ENCODE measurements at regions not wholly inside any gene's neighbourhood (a gene's known extent, or its start where the extent isn't known, plus 50 kb on each side); places are given as distances from the start of the nearest gene placed in this dataset.

DNA sequence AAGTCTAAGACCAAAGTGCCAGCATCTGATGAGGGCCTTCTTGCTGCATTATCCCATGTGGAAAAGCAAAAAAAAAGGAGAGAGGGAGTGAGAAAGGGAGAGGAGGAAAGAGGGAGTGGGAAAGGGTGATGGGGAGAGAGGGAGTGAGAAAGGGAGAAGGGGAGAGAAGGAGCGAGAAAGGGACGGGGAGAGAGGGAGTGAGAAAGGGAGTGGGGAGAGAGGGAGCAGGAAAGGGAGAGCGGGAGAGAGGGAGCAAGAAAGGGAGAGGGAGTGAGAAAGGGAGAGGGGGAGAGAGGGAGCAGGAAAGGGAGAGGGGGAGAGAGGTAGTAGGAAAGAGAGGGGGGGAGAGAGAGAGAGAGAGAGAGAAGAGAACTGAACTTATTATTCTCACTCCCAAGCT is 241.1 kb upstream of the RIMS1 start:
- H3K27me3 ChIP-seq = no peaks in the 10 kb centered on the region
- intact Hi-C loops (cut with DNase I; ENCODE audit: low total_unique reads) = no loop called here
- no peak for DNase-seq
- no peaks in the 10 kb centered on the region for H3K36me3 ChIP-seq (ENCODE audit: low read depth, missing control alignments)
- TF ChIP-seq, protein P1, sequence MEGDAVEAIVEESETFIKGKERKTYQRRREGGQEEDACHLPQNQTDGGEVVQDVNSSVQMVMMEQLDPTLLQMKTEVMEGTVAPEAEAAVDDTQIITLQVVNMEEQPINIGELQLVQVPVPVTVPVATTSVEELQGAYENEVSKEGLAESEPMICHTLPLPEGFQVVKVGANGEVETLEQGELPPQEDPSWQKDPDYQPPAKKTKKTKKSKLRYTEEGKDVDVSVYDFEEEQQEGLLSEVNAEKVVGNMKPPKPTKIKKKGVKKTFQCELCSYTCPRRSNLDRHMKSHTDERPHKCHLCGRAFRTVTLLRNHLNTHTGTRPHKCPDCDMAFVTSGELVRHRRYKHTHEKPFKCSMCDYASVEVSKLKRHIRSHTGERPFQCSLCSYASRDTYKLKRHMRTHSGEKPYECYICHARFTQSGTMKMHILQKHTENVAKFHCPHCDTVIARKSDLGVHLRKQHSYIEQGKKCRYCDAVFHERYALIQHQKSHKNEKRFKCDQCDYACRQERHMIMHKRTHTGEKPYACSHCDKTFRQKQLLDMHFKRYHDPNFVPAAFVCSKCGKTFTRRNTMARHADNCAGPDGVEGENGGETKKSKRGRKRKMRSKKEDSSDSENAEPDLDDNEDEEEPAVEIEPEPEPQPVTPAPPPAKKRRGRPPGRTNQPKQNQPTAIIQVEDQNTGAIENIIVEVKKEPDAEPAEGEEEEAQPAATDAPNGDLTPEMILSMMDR (IDR thresholded peaks at IDR 0.05) = no peak
- TF ChIP-seq POLR2A (IDR thresholded peaks at IDR 0.05) = no peak
- no peaks in the 10 kb centered on the region for H3K4me1 ChIP-seq
- H3K27ac ChIP-seq = no peak overlapping the region
- H3K9me3 ChIP-seq = no peaks in the 10 kb centered on the region
- 88 to 93% methylated on average over 2 to 3 of the region's 3 CpGs for WGBS, 2 donors
- no peak overlapping the region for H3K4me3 ChIP-seq

DNA sequence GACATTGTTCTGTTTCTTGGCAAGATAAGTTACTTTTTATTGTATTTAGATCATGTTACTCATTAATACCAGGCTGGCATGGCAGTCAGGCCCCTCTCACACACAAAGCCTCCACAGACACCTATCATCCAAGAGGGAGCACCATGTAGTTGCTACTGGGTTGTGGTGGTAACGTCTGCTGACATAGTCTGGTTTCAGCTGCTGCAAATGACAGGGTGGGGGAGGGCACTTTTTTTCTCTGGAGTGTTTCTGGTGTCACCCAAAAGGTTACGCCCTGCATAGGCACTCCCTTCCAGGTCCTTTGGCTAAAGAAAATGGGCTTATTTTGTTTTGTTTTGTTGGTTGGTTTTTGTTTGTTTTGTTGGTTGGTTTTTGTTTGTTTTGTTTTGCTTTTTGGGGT is 236.4 kb upstream of the RIMS1 start:
- no peaks in the 10 kb centered on the region for H3K27me3 ChIP-seq
- no peaks in the 10 kb centered on the region for H3K36me3 ChIP-seq (ENCODE audit: low read depth, missing control alignments)
- no peak for DNase-seq
- no peak overlapping the region for H3K27ac ChIP-seq
- H3K9me3 ChIP-seq = no peaks in the 10 kb centered on the region
- intact Hi-C loops (cut with DNase I; ENCODE audit: low total_unique reads) = no loop called here
- no peaks in the 10 kb centered on the region for H3K4me1 ChIP-seq
- 62 to 80% methylated on average over 2 of the region's 2 CpGs for WGBS, 2 donors
- no peak for TF ChIP-seq POLR2A (IDR thresholded peaks at IDR 0.05)
- TF ChIP-seq, protein P1 (IDR thresholded peaks at IDR 0.05) = no peak
- no peak overlapping the region for H3K4me3 ChIP-seq

GRCh38 chr6:71651636-71652035 is 234.7 kb upstream of the RIMS1 start:
- H3K27ac ChIP-seq = no peak overlapping the region
- H3K4me1 ChIP-seq = no peaks in the 10 kb centered on the region
- H3K27me3 ChIP-seq = no peaks in the 10 kb centered on the region
- no peaks in the 10 kb centered on the region for H3K9me3 ChIP-seq
- WGBS, 2 donors = 82 to 88% methylated on average over 2 of the region's 2 CpGs
- no peak for TF ChIP-seq POLR2A (IDR thresholded peaks at IDR 0.05)
- TF ChIP-seq, protein P1 (IDR thresholded peaks at IDR 0.05) = no peak
- no peak overlapping the region for H3K4me3 ChIP-seq
- no peak for DNase-seq
- intact Hi-C loops (cut with DNase I; ENCODE audit: low total_unique reads) = no loop called here
- H3K36me3 ChIP-seq (ENCODE audit: low read depth, missing control alignments) = no peaks in the 10 kb centered on the region

DNA sequence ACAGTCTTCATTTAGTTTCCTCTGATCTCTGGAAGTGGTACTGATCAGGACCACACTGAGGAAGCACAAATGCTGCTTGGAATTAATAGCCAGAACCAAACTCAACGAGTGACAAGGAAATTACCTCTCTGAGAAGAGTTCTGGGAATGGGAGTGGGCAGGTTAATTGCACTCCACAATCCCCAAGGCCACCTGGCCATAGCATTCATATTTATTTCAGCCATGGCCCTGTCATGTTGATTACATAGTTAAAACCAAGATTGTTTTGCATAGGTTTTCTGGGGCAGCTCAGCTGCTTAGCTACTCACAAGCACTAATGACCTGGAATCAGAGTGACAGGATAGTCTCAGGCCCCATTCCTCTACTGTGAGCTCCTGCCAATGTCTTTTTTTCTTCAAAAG is 230.2 kb upstream of the RIMS1 start:
- H3K27ac ChIP-seq = no peak overlapping the region
- no peaks in the 10 kb centered on the region for H3K4me1 ChIP-seq
- intact Hi-C loops (cut with DNase I; ENCODE audit: low total_unique reads) = no loop called here
- H3K4me3 ChIP-seq = no peak overlapping the region
- H3K36me3 ChIP-seq (ENCODE audit: low read depth, missing control alignments) = no peaks in the 10 kb centered on the region
- no peaks in the 10 kb centered on the region for H3K27me3 ChIP-seq
- DNase-seq = no peak
- no peaks in the 10 kb centered on the region for H3K9me3 ChIP-seq
- TF ChIP-seq, protein P1 (IDR thresholded peaks at IDR 0.05) = no peak
- no peak for TF ChIP-seq POLR2A (IDR thresholded peaks at IDR 0.05)
- 33 to 36% methylated on average over 1 of the region's 1 CpG for WGBS, 2 donors

GRCh38 chr6:71665931-71666330 is 220.4 kb upstream of the RIMS1 start:
- H3K36me3 ChIP-seq (ENCODE audit: low read depth, missing control alignments) = no peaks in the 10 kb centered on the region
- intact Hi-C loops (cut with DNase I; ENCODE audit: low total_unique reads) = no loop called here
- TF ChIP-seq POLR2A (IDR thresholded peaks at IDR 0.05) = no peak
- DNase-seq = no peak
- WGBS, 2 donors = 53 to 78% methylated on average over 3 of the region's 3 CpGs
- no peaks in the 10 kb centered on the region for H3K27me3 ChIP-seq
- no peaks in the 10 kb centered on the region for H3K9me3 ChIP-seq
- no peak overlapping the region for H3K27ac ChIP-seq
- no peak overlapping the region for H3K4me3 ChIP-seq
- H3K4me1 ChIP-seq = no peaks in the 10 kb centered on the region

All from testis (tissue), 2 donors.